DND-41 (cell line): ENCODE measurements at regions not wholly inside any gene's neighbourhood (a gene's known extent, or its start where the extent isn't known, plus 50 kb on each side); places are given as distances from the start of the nearest gene placed in this dataset.

Source experiments
- ATAC-seq: fragments of 200-7000 bp; cut with Tn5 transposase; 3 replicates; pipeline ENCODE4 v1.9.1; 2021; ENCODE audit warnings: low read depth; ENCODE audit not compliant: insufficient read depth
- DNase-seq: peaks from one replicate; pipeline ENCODE4 v3.0.0-alpha.2; 2020
- H2AFZ ChIP-seq: 2 replicates; pipeline ENCODE4 v1.6.0; 2012; ENCODE audit warnings: low read depth, low read length
- H3K27ac ChIP-seq: 2 replicates; pipeline ENCODE4 v1.5.1; 2012; ENCODE audit warnings: low read length, inconsistent platforms
- H3K27me3 ChIP-seq: fragments of 200-600 bp; sonication (generic); 2 replicates; pipeline ENCODE4 v1.6.0; 2012; ENCODE audit warnings: low read length, mild to moderate bottlenecking, inconsistent platforms; ENCODE audit not compliant: insufficient read depth, poor library complexity
- H3K36me3 ChIP-seq: 2 replicates; pipeline ENCODE4 v1.5.1; 2012; ENCODE audit warnings: low read length, inconsistent platforms; ENCODE audit not compliant: insufficient read depth
- H3K4me1 ChIP-seq: 2 replicates; pipeline ENCODE4 v1.5.1; 2012; ENCODE audit warnings: mild to moderate bottlenecking, low read length; ENCODE audit not compliant: insufficient read depth
- H3K4me2 ChIP-seq: 2 replicates; pipeline ENCODE4 v1.6.0; 2012; ENCODE audit warnings: mild to moderate bottlenecking, moderate library complexity, low read length, inconsistent platforms; ENCODE audit not compliant: insufficient read depth
- H3K4me3 ChIP-seq, 2 experiments: fragments of 200-600 bp in 1 of 2; shearing (Covaris generic) in 1 of 2; 2 replicates each; pipeline ENCODE4 v1.5.1; 2012 to 2016; ENCODE audit warnings: inconsistent platforms in 2 of 2, low read length in 2 of 2, mild to moderate bottlenecking in 2 of 2, low read depth in 1 of 2, moderate library complexity in 1 of 2
- H3K79me2 ChIP-seq: 2 replicates; pipeline ENCODE4 v1.6.0; 2012; ENCODE audit warnings: low read length, inconsistent platforms; ENCODE audit not compliant: insufficient read depth
- H3K9ac ChIP-seq: 2 replicates; pipeline ENCODE4 v1.6.0; 2012; ENCODE audit warnings: low read depth, mild to moderate bottlenecking, inconsistent platforms, low read length, moderate library complexity
- H3K9me3 ChIP-seq: 2 replicates; pipeline ENCODE4 v1.5.1; 2012; ENCODE audit warnings: low read length, moderate library complexity, mild to moderate bottlenecking, inconsistent platforms; ENCODE audit not compliant: insufficient read depth, severe bottlenecking
- H4K20me1 ChIP-seq: 2 replicates; pipeline ENCODE4 v1.6.0; 2012; ENCODE audit warnings: low read length; ENCODE audit not compliant: insufficient read depth
- EZH2 ChIP-seq: IDR thresholded peaks from 3 replicates; pipeline ENCODE4 v1.6.1; 2012; ENCODE audit warnings: borderline replicate concordance, low read depth, mild to moderate bottlenecking, moderate library complexity, low read length, inconsistent platforms; ENCODE audit not compliant: severe bottlenecking
- TF ChIP-seq, protein P1 (sequence below): IDR thresholded peaks from 2 replicates; pipeline ENCODE4 v1.5.1; 2012; ENCODE audit warnings: borderline replicate concordance, low read length, moderate library complexity, mild to moderate bottlenecking; ENCODE audit not compliant: poor library complexity, severe bottlenecking; ENCODE audit errors: extremely low read depth

DNA sequence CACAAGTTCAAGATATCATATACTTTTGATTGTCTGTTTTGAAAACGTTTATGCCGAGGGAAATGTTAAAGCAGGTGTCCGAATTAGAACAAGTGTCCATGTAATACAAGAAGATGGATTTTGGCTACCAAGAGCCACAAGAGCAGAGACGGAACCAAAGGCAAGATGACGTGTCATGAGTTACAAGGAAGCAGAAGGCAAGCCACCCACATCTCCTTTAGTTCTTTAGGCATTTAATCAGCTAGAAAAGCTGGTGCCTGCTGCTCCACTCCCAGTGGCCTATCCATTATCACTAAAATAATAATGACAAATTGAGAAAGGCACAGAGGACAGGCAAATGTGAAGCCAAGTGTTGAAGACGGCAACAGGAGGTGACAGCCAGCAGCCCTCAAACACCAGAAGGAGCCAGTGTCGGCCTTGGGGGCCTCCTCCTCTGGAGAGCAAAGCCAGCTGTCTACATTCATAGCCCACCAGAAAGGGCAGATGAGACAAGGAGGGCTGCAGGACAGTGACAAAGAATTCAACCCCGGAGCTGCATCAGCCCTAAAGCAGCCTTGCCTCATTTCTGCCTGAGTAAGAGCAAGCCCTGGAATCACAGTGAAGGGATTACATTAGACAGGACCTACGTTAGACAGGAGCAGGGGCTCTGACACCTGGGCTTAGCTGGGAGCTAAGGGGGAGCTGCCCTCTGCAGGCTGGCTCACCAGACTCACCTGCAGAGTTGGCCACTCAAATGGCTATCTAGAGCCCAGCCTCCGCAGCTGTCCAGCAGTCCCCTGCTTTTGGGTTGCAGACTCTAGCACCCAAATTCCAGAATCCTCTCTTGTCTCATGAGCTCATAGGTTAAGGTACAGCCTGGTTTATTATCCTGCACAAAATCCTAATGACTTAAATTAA lies 569.9 kb downstream of the UQCRFS1 start:
- no peaks in the 10 kb centered on the region for H3K27me3 ChIP-seq
- no peaks in the 10 kb centered on the region for H3K36me3 ChIP-seq
- H2AFZ ChIP-seq: no peak overlapping the region
- H3K4me1 ChIP-seq: peaks cover 8% of the 10 kb centered on the region
- no peak overlapping the region for H3K9ac ChIP-seq
- no peak overlapping the region for H3K4me3 ChIP-seq
- H4K20me1 ChIP-seq: no peaks in the 10 kb centered on the region
- H3K9me3 ChIP-seq: no peaks in the 10 kb centered on the region
- DNase-seq: no peak
- TF ChIP-seq, protein P1, sequence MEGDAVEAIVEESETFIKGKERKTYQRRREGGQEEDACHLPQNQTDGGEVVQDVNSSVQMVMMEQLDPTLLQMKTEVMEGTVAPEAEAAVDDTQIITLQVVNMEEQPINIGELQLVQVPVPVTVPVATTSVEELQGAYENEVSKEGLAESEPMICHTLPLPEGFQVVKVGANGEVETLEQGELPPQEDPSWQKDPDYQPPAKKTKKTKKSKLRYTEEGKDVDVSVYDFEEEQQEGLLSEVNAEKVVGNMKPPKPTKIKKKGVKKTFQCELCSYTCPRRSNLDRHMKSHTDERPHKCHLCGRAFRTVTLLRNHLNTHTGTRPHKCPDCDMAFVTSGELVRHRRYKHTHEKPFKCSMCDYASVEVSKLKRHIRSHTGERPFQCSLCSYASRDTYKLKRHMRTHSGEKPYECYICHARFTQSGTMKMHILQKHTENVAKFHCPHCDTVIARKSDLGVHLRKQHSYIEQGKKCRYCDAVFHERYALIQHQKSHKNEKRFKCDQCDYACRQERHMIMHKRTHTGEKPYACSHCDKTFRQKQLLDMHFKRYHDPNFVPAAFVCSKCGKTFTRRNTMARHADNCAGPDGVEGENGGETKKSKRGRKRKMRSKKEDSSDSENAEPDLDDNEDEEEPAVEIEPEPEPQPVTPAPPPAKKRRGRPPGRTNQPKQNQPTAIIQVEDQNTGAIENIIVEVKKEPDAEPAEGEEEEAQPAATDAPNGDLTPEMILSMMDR: no peak
- no peak for TF ChIP-seq EZH2
- no peak overlapping the region for H3K27ac ChIP-seq
- H3K79me2 ChIP-seq: no peaks in the 10 kb centered on the region
- no peak overlapping the region for H3K4me2 ChIP-seq
- no peak for ATAC-seq

DNA sequence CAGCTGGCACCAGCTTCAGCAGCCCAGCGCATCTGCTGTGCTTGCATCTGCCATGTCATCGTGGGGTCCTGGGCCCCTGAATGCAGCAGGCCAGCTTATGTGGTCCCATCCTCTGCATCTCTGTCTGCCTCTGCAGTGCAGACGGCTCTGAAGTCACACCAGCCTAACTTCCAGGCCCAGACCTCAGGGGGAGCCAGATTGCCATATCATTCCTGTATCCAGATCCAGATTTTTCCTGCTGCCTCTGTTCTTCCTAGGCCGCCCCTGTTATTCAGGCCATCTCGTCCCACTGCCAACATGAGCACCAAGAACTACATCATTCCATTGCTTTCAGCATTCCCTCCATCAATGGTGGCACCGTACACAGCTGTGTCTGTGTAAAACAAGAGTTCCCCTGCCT lies 571.6 kb downstream of the UQCRFS1 start:
- TF ChIP-seq, protein P1: no peak
- TF ChIP-seq EZH2: no peak
- Histone ChIP-seq H2AFZ (no peak overlapping the region), H3K36me3 (no peaks in the 10 kb centered on the region), H3K79me2 (no peaks in the 10 kb centered on the region), H3K9ac (no peak overlapping the region), H4K20me1 (no peaks in the 10 kb centered on the region), H3K9me3 (no peaks in the 10 kb centered on the region), H3K4me2 (no peak overlapping the region), H3K4me1 (peaks cover 8% of the 10 kb centered on the region), H3K27me3 (no peaks in the 10 kb centered on the region), H3K4me3 (no peak overlapping the region), H3K27ac (no peak overlapping the region)
- DNase-seq (no peak), ATAC-seq (no peak)

- TF ChIP-seq EZH2: no peak
- TF ChIP-seq, protein P1: no peak
- no peak overlapping the region for H3K9ac ChIP-seq
- no peaks in the 10 kb centered on the region for H3K9me3 ChIP-seq
- ATAC-seq (no peak), DNase-seq (no peak)
- no peaks in the 10 kb centered on the region for H3K36me3 ChIP-seq
- H3K4me1 ChIP-seq: peaks cover 8% of the 10 kb centered on the region
- H3K4me3 ChIP-seq: no peak overlapping the region
- no peak overlapping the region for H2AFZ ChIP-seq
- H3K4me2 ChIP-seq: no peak overlapping the region
- no peaks in the 10 kb centered on the region for H4K20me1 ChIP-seq
- no peaks in the 10 kb centered on the region for H3K27me3 ChIP-seq
- no peak overlapping the region for H3K27ac ChIP-seq
- H3K79me2 ChIP-seq: no peaks in the 10 kb centered on the region
Measured at GRCh38 chr19:28640506-28640905, 572.4 kb downstream of the UQCRFS1 start.
